ENCODE measurements at regions not wholly inside any gene's neighbourhood (a gene's known extent, or its start where the extent isn't known, plus 50 kb on each side); places are given as distances from the start of the nearest gene placed in this dataset.

DNA sequence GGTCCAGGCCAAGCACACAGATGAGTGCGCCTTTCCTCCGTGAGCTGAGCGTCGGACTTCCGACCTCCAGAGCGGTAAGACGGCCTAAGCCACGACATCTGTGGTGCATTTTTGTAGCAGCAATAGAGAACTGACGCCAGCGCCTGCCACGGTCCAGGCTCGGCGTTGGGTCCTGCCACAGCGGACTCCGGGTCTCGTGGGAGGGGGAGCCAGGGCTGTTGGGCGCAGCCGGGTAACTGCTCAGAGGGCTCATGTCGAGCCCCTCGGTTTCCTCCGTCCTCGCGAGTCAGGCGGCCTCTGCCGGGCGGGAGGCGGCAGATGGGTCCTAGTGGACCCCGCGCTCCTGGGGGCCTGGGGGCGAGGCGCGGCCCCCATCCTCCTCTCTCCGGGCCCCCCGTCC is 216.1 kb downstream of the QKI start:
- no peak for DNase-seq

DNA sequence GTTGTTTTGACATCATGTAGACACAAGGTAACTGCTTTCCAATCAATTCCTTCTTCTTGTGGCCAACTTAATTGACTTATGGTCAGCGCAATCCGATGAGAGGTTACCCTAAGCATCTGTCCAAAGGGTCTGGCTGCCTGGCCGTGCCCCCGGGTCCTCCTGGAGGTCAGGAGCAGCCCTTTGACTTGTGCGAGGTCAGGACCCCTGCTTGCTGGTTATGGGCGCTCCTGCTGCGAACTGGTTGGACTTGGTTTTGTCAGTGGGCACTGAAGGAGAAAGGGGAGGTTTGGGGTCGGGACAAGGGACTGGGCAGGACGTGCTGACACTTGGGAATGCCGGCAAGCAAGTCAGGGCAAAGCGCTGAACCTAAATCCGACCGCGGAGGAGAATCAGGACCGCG is 215.6 kb downstream of the QKI start:
- no peak for DNase-seq

All from activated naive CD4-positive, alpha-beta T cell treated with Interleukin-2 at 50 U/mL for 16 hours (primary cell).